Chondrocyte (in vitro differentiated cells): ENCODE measurements at regions not wholly inside any gene's neighbourhood (a gene's known extent, or its start where the extent isn't known, plus 50 kb on each side); places are given as distances from the start of the nearest gene placed in this dataset.
"Not testable (repeated sequence)": the region's sequence is repeated elsewhere in the genome, so short reads cannot be mapped to it uniquely, and the experiment has no call there.

Source experiments
- DNase-seq: peaks from one replicate; pipeline ENCODE4 v3.0.0; 2021; ENCODE audit warnings: mixed read lengths, low spot score
- H3K27ac Mint-ChIP-seq: one replicate; pipeline ENCODE4 v1.8.0; 2021; ENCODE audit warnings: mild to moderate bottlenecking, moderate library complexity, mixed read lengths; ENCODE audit not compliant: unreplicated experiment
- H3K27me3 Mint-ChIP-seq: 2 replicates; pipeline ENCODE4 v1.8.0; 2021; ENCODE audit warnings: low read depth, mixed read lengths
- H3K36me3 Mint-ChIP-seq: 2 replicates; pipeline ENCODE4 v1.8.0; 2021; ENCODE audit warnings: low read depth, mixed read lengths
- H3K4me1 Mint-ChIP-seq: 2 replicates; pipeline ENCODE4 v1.8.0; 2021; ENCODE audit warnings: low read depth, mild to moderate bottlenecking, mixed read lengths
- H3K4me3 Mint-ChIP-seq: one replicate; pipeline ENCODE4 v1.8.0; 2021; ENCODE audit warnings: mild to moderate bottlenecking, moderate library complexity, mixed read lengths; ENCODE audit not compliant: unreplicated experiment
- H3K9me3 Mint-ChIP-seq: 2 replicates; pipeline ENCODE4 v1.8.0; 2021; ENCODE audit warnings: low read depth, mixed read lengths
- CTCF ChIP-seq: fragments of 200-600 bp; sonication (generic); IDR thresholded peaks from 2 replicates; pipeline ENCODE4 v1.5.0; 2021; ENCODE audit warnings: antibody characterized with exemption, mild to moderate bottlenecking, moderate library complexity

DNA sequence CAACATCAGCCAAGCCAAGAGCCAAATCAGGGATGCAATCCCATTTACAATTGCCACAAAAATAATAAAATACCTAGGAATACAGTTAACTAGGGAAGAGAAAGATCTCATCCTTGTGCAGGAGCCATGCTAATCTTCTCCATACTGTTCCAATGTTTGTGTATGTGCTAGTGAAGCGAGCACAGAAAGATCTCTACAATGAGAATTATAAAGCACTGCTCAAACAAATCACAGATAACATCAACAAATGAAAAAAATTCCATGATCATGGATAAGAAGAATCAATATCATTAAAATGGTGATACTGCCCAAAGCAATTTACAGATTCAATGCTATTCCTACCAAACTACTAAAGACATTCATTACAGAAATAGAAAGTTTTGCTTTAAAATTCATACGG is 215.6 kb downstream of the FOXG1 start:
- Mint-ChIP-seq H3K4me3 (no peak overlapping the region), H3K27ac (no peak overlapping the region), H3K36me3 (no peaks in the 10 kb centered on the region), H3K9me3 (peaks cover 38% of the 10 kb centered on the region), H3K27me3 (no peaks in the 10 kb centered on the region), H3K4me1 (no peaks in the 10 kb centered on the region)
- DNase-seq: no peak
- no peak for TF ChIP-seq CTCF

- H3K4me3 Mint-ChIP-seq: no peak overlapping the region
- H3K27me3 Mint-ChIP-seq: no peaks in the 10 kb centered on the region
- no peak overlapping the region for H3K27ac Mint-ChIP-seq
- TF ChIP-seq CTCF: no peak
- no peak for DNase-seq
- peaks cover 40% of the 10 kb centered on the region for H3K9me3 Mint-ChIP-seq
- no peaks in the 10 kb centered on the region for H3K36me3 Mint-ChIP-seq
- H3K4me1 Mint-ChIP-seq: no peaks in the 10 kb centered on the region
Measured at GRCh38 chr14:28983279-28983678, 216.7 kb downstream of the FOXG1 start.

GRCh38 chr14:28987516-28987915 is 220.9 kb downstream of the FOXG1 start:
- no peak for TF ChIP-seq CTCF
- Mint-ChIP-seq H3K4me1 (no peaks in the 10 kb centered on the region), H3K36me3 (no peaks in the 10 kb centered on the region), H3K27ac (no peak overlapping the region), H3K9me3 (peaks cover 16% of the 10 kb centered on the region), H3K4me3 (no peak overlapping the region), H3K27me3 (no peaks in the 10 kb centered on the region)
- no peak for DNase-seq

DNA sequence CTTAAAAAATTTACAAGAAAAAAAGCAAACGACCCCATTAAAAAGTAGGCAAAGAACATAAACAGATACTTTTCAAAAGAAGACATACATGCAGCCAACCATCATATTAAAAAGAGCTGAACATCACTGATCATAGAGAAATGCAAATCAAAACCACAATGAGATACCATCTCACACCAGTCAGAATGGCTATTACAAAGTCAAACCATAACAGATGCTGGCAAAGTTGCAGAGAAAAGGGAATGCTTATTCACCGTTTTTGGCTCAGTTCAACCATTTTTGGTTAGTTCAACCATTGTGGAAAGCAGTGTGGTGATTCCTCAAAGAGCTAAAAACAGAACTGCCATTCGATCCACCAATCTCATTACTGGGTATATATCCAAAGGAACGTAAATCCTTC is 230.6 kb downstream of the FOXG1 start:
- not testable (repeated sequence) for H3K4me3 Mint-ChIP-seq, H3K27me3 Mint-ChIP-seq, H3K36me3 Mint-ChIP-seq, H3K27ac Mint-ChIP-seq, DNase-seq, H3K4me1 Mint-ChIP-seq
- peaks cover 11% of the 10 kb centered on the region for H3K9me3 Mint-ChIP-seq

DNA sequence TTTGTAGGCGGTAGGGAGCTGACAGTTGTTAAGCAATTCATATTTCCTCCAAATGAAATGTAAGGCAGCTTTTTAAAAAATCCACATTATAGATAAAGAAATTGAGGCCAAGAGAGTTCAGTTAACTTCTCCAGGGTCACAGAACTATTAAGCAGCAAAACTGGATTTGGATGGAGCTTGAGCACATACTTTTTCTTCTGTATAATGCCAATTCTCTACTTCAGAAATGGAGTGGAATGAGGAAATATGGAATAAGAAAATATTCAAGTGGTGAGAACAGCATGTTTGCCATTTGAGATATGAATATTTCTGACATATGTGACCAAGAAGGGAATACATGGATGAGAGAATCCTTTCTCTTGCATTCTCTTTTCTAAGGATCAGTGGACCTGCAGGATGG is 233.1 kb downstream of the FOXG1 start:
- DNase-seq: no peak
- Mint-ChIP-seq H3K36me3 (no peaks in the 10 kb centered on the region), H3K4me3 (no peak overlapping the region), H3K9me3 (peaks cover 11% of the 10 kb centered on the region), H3K4me1 (no peaks in the 10 kb centered on the region), H3K27ac (no peak overlapping the region), H3K27me3 (no peaks in the 10 kb centered on the region)
- no peak for TF ChIP-seq CTCF

GRCh38 chr14:29005647-29006046 is 239.1 kb downstream of the FOXG1 start:
- Mint-ChIP-seq H3K4me1 (no peaks in the 10 kb centered on the region), H3K9me3 (peaks cover 2% of the 10 kb centered on the region), H3K27me3 (no peaks in the 10 kb centered on the region), H3K27ac (no peak overlapping the region), H3K36me3 (no peaks in the 10 kb centered on the region), H3K4me3 (no peak overlapping the region)
- no peak for TF ChIP-seq CTCF
- DNase-seq: no peak
